PFSK-1 (cell line): ENCODE measurements at regions not wholly inside any gene's neighbourhood (a gene's known extent, or its start where the extent isn't known, plus 50 kb on each side); places are given as distances from the start of the nearest gene placed in this dataset.

Experiments used
- FOXP2 ChIP-seq: optimal IDR thresholded peaks from 2 replicates; pipeline ENCODE3; 2011; ENCODE audit warnings: borderline replicate concordance, control low read depth, inconsistent platforms; ENCODE audit not compliant: insufficient read depth; ENCODE audit errors: extremely low read length, extremely low read depth
- POLR2AphosphoS5 ChIP-seq: IDR thresholded peaks from 2 replicates; pipeline ENCODE4 v1.6.1; 2012; ENCODE audit warnings: low read depth, mild to moderate bottlenecking, control low read depth, low read length, moderate library complexity
- REST ChIP-seq, 2 experiments: IDR thresholded peaks; 2 replicates each; pipeline versions ENCODE4 v1.6.1 to v1.8.0; 2011 to 2012; ENCODE audit warnings: low read depth in 2 of 2, low read length in 2 of 2, control low read depth in 1 of 2, inconsistent platforms in 1 of 2, mild to moderate bottlenecking in 1 of 2, moderate library complexity in 1 of 2; ENCODE audit not compliant: insufficient read depth in 1 of 2
- SIN3A ChIP-seq: IDR thresholded peaks from 2 replicates; pipeline ENCODE4 v1.6.1; 2012; ENCODE audit warnings: mild to moderate bottlenecking, low read length, moderate library complexity, borderline replicate concordance; ENCODE audit not compliant: insufficient read depth
- TAF1 ChIP-seq: IDR thresholded peaks from 2 replicates; pipeline ENCODE4 v1.6.1; 2012; ENCODE audit warnings: low read length, control low read depth, borderline replicate concordance; ENCODE audit not compliant: insufficient read depth

GRCh38 chr5:62692946-62693713 is 114.5 kb downstream of the LRRC70 start:
- TF ChIP-seq FOXP2: no peak
- TF ChIP-seq TAF1: no peak
- TF ChIP-seq REST (IDR thresholded peaks at IDR 0.05; ENCODE audit: insufficient read depth in 1 of 2, low read depth in 2 of 2, low read length in 2 of 2): no peak
- no peak for TF ChIP-seq SIN3A
- no peak for TF ChIP-seq POLR2AphosphoS5

GRCh38 chr5:62691946-62692345 is 113.3 kb downstream of the LRRC70 start:
- TF ChIP-seq TAF1 (no peak), POLR2AphosphoS5 (no peak), REST (IDR thresholded peaks at IDR 0.05; ENCODE audit: insufficient read depth in 1 of 2, low read depth in 2 of 2, low read length in 2 of 2) (no peak), FOXP2 (no peak), SIN3A (no peak)

- TF ChIP-seq FOXP2 (no peak), SIN3A (no peak), TAF1 (no peak), REST (IDR thresholded peaks at IDR 0.05; ENCODE audit: insufficient read depth in 1 of 2, low read depth in 2 of 2, low read length in 2 of 2) (no peak)
Observed at GRCh38 chr5:62690421-62690820, 111.8 kb downstream of the LRRC70 start.

- TF ChIP-seq TAF1 (no peak), POLR2AphosphoS5 (no peak), REST (IDR thresholded peaks at IDR 0.05; ENCODE audit: insufficient read depth in 1 of 2, low read depth in 2 of 2, low read length in 2 of 2) (no peak), SIN3A (no peak), FOXP2 (no peak)
Observed at GRCh38 chr5:62689599-62690368, 111.2 kb downstream of the LRRC70 start.

GRCh38 chr5:62686692-62687091 is 108.1 kb downstream of the LRRC70 start:
- no peak for TF ChIP-seq FOXP2
